GM19324 (cell line): ENCODE measurements at regions not wholly inside any gene's neighbourhood (a gene's known extent, or its start where the extent isn't known, plus 50 kb on each side); places are given as distances from the start of the nearest gene placed in this dataset.

Experiments
- ATAC-seq: cut with Tn5 transposase; IDR thresholded peaks from one replicate; pipeline ENCODE4 v1.9.1; 2021; ENCODE audit warnings: mild to moderate bottlenecking, moderate library complexity; ENCODE audit not compliant: unreplicated experiment, low FRiP score

- ATAC-seq, result no peak
Measured at GRCh38 chr22:49229483-49230193, 598.0 kb downstream of the BRD1 start.

GRCh38 chr22:49228431-49229037 is 599.1 kb downstream of the BRD1 start:
- ATAC-seq, result no peak

GRCh38 chr22:49227670-49228069 is 600.0 kb downstream of the BRD1 start:
- ATAC-seq, result no peak

DNA sequence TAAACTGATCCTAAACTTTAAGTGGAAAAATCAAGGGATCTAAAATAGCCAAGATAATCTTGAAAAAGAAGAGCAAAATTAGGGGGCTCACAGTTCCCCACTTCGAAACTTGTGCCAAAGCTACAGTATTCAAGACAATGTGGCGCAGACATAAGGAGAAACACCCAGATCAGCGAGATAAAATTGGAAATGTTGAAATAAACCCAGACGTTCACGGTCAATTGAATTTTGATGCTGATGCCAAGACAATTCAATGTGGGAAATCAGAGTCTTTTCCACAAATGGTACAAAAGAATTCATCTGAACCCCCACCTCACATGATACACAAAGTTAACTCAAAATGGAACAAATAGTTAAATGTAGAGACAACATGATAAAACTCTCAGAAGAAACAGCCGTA is 601.6 kb downstream of the BRD1 start:
- no peak for ATAC-seq

- no peak for ATAC-seq
Measured at GRCh38 chr22:49224243-49224642, 603.4 kb downstream of the BRD1 start.

GRCh38 chr22:49218142-49218541 is 609.5 kb downstream of the BRD1 start:
- no peak for ATAC-seq

- ATAC-seq, result no peak
Measured at GRCh38 chr22:49216579-49216978, 611.1 kb downstream of the BRD1 start.

DNA sequence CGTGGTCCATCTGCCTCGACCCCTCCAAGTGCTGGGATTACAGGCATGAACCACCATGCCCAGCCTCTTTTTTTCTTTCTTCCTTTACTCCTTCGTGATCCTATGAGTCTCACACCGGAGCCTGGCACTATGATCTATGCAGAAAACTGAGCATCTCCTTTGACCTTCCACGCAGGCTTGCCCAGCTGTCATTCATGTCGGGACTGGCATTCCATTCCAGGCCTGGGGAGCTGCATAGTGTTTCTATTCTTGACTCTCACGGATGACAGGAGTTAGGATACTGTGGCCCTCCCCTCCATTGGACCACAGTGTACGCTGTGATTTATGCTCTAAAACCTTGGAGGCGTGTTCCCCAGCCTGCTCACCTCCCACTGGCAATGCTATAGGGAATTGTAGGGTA is 611.8 kb downstream of the BRD1 start:
- no peak for ATAC-seq

GRCh38 chr22:49214976-49215375 is 612.7 kb downstream of the BRD1 start:
- ATAC-seq, result no peak

DNA sequence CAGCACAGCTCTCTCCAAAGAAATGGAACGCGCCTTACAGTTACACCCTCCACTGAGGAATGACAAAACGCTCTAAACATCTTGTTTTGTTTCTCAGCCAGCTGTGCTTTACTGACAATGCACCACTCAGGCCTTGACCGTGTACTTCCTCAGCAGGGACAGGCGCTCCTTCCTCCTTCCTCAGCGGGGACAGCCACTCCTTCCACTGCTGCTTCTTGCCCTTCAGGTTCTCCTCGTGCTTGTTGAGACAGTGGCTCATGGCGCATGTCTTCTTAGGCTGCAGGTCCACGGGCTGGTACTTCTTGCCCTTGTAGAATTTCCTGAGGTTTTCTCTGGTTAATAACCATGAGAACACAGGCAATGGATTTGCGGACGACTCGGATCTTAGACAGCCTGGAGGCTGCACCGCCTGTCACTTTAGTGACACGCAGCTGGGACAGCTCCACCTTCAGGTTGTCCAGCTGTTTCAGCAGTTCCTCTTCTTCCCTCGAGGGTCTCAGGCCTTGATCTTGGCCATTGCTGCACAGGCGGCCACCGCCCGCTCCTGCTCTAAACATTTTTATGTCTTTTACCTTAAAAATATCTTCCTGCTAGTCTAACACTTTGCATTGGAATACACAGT is 613.8 kb downstream of the BRD1 start:
- no peak for ATAC-seq

- no peak for ATAC-seq
Measured at GRCh38 chr22:49212466-49212865, 615.2 kb downstream of the BRD1 start.

- ATAC-seq, result no peak
Measured at GRCh38 chr22:49212002-49212401, 615.7 kb downstream of the BRD1 start.

- ATAC-seq, result no peak
Measured at GRCh38 chr22:49211176-49211575, 616.5 kb downstream of the BRD1 start.

DNA sequence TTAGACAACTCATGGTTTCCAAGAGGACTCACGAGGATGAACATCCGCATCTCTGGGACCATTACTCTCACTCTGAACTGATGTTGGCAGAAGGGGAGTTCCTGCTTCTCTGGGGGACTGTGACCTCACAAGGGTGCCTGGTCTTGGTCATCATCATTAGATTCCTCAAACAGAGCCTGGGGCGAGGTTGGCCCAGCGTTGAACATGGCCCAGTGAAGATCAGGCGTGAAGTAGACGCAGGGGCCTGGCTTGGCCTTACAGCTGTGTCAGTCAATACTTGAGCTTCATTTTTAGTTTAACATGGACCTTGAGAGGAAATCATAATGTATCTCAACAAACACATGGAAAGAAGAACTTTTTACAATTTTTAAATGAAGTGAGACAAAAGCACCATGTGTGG is 617.1 kb downstream of the BRD1 start:
- no peak for ATAC-seq

DNA sequence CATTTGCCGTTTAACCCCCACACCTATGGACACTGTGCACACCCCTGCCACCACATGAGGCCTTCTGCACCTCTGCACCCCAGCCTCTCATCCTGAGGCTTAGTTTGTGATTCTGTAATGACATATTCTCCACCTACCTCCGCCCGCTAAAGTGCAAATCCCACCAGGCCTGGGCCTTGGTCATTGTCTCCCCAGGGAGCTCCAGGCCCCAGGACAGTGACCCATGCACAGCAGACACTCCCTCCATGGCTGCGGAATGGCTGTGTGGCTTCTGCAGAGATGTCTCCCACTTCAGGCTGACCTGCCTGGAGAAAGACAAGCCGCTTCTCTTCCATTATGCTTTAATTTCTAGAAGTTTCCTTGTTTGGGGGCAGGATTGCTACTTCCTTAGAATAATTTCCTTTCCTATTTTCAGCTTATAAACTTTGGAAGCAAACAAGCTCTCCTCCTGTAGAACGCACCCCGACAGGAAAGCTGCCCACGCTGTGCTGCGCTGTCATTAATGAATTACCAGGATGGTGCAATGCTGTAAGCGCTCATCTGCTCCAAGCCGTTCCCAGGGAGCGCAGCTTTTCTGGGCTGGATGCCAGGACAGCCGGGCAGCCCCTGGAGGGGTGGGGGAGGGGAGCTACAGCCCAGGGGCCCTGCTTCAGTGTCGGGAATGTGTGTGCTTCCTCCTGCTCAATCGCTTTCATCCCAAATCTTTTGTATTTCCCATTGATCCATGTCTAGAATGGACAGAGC is 618.0 kb downstream of the BRD1 start:
- no peak for ATAC-seq

GRCh38 chr22:49208768-49209252 is 618.9 kb downstream of the BRD1 start:
- no peak for ATAC-seq

DNA sequence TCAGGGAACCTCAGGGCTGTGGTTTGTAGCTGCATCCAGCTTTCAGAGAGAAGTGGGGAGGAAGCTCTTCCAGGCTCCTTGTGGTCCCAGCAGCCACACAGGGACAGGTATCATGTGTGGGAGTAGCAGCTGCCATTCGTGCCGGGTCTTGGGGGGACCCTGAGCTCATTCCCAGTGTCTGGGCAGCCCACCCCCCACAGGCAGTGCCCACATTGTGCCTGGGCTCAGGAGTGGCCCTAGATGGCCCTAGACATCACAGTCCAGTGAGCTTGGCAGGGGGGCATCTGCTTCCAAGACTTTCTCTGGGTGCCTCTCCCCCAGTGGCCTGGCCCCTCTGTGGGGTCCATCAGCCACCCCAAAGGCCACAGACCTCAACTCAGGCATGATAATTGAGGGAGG is 619.7 kb downstream of the BRD1 start:
- no peak for ATAC-seq

DNA sequence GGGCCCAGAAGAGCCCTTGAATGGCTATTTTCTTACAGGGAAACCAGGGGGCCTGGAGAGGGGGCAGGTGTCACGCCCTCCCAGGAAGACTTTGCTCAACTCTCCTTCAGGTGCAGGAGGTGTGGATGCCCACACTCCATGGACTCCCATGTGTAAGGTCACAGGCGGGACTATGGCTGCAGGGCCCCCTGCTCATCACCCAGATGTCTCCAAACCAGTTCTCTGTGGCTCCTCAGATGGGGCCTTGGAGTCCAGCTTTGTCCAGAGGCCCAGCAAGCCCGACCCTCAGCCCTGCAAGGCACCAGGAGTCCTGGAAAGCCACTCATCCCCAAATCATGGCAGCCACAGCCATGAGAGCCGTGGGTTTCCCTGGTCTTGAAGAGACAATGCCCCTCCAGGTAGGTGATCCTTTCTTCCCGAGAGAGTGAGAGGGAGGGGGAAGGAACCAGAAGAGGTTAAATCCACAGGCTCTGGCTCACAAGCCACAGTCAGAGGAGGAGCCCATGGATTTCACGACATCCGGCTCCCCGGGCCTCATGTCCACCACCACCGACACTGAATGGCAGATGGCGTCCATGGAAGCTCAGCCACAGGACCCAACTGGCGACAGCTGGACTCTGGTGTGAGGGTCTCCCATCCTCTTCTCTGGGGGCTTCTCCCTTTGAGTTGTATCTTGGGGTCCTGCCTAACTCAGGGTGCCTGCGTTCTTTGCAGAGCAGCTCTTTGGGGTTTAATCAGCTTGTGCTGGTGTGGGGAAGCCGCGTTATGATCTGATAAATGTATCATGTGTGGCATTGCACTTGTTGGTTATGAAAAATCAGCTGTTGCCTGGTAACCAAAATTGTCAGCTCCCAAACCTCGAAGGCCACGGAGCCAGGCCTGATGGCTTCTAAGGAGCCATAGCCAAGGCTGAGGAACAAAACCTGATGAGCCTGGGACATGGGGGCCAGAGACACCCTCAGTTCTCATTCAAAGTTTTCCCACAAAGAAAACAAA is 620.4 kb downstream of the BRD1 start:
- no peak for ATAC-seq

- ATAC-seq, result no peak
Measured at GRCh38 chr22:49206281-49206680, 621.4 kb downstream of the BRD1 start.

GRCh38 chr22:49205483-49205800 is 622.2 kb downstream of the BRD1 start:
- ATAC-seq, result no peak
